ENCODE measurements at regions not wholly inside any gene's neighbourhood (a gene's known extent, or its start where the extent isn't known, plus 50 kb on each side); places are given as distances from the start of the nearest gene placed in this dataset.

- TF ChIP-seq ISL1 (CRISPR knock-in tag; IDR thresholded peaks at IDR 0.05), result no peak
These were observed 96.1 kb downstream of the VEGFA start (continued) for GRCh38 chr6:43865932-43866645.

GRCh38 chr6:43865086-43865485 lies 95.1 kb downstream of the VEGFA start:
- TF ChIP-seq ZFP30 (CRISPR knock-in tag; IDR thresholded peaks at IDR 0.05) (no peak), ESRRG (CRISPR knock-in tag; IDR thresholded peaks at IDR 0.05) (no peak), ZFP3 (CRISPR knock-in tag; IDR thresholded peaks at IDR 0.05) (no peak), ARNTL (CRISPR knock-in tag; IDR thresholded peaks at IDR 0.05; ENCODE audit: borderline replicate concordance, low read depth) (no peak), ZNF70 (CRISPR knock-in tag; IDR thresholded peaks at IDR 0.05) (no peak), OSR1 (CRISPR knock-in tag; IDR thresholded peaks at IDR 0.05) (no peak), BACH2 (CRISPR knock-in tag; IDR thresholded peaks at IDR 0.05; ENCODE audit: borderline replicate concordance) (no peak), PPARA (CRISPR knock-in tag; IDR thresholded peaks at IDR 0.05; ENCODE audit: borderline replicate concordance) (no peak), ISL1 (CRISPR knock-in tag; IDR thresholded peaks at IDR 0.05) (no peak), GLIS3 (CRISPR knock-in tag; IDR thresholded peaks at IDR 0.05) (no peak), ZNF565 (CRISPR knock-in tag; conservative IDR thresholded peaks at IDR 0.05; ENCODE audit: low read depth) (no peak), ZNF8 (CRISPR knock-in tag; IDR thresholded peaks at IDR 0.05) (no peak)
- TF ChIP-seq, protein P1, sequence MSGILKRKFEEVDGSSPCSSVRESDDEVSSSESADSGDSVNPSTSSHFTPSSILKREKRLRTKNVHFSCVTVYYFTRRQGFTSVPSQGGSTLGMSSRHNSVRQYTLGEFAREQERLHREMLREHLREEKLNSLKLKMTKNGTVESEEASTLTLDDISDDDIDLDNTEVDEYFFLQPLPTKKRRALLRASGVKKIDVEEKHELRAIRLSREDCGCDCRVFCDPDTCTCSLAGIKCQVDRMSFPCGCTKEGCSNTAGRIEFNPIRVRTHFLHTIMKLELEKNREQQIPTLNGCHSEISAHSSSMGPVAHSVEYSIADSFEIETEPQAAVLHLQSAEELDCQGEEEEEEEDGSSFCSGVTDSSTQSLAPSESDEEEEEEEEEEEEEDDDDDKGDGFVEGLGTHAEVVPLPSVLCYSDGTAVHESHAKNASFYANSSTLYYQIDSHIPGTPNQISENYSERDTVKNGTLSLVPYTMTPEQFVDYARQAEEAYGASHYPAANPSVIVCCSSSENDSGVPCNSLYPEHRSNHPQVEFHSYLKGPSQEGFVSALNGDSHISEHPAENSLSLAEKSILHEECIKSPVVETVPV (CRISPR knock-in tag; IDR thresholded peaks at IDR 0.05), result no peak
- TF ChIP-seq, protein P2, sequence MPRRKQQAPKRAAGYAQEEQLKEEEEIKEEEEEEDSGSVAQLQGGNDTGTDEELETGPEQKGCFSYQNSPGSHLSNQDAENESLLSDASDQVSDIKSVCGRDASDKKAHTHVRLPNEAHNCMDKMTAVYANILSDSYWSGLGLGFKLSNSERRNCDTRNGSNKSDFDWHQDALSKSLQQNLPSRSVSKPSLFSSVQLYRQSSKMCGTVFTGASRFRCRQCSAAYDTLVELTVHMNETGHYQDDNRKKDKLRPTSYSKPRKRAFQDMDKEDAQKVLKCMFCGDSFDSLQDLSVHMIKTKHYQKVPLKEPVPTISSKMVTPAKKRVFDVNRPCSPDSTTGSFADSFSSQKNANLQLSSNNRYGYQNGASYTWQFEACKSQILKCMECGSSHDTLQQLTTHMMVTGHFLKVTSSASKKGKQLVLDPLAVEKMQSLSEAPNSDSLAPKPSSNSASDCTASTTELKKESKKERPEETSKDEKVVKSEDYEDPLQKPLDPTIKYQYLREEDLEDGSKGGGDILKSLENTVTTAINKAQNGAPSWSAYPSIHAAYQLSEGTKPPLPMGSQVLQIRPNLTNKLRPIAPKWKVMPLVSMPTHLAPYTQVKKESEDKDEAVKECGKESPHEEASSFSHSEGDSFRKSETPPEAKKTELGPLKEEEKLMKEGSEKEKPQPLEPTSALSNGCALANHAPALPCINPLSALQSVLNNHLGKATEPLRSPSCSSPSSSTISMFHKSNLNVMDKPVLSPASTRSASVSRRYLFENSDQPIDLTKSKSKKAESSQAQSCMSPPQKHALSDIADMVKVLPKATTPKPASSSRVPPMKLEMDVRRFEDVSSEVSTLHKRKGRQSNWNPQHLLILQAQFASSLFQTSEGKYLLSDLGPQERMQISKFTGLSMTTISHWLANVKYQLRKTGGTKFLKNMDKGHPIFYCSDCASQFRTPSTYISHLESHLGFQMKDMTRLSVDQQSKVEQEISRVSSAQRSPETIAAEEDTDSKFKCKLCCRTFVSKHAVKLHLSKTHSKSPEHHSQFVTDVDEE (CRISPR knock-in tag; IDR thresholded peaks at IDR 0.05), result no peak
- TF ChIP-seq, protein P3, sequence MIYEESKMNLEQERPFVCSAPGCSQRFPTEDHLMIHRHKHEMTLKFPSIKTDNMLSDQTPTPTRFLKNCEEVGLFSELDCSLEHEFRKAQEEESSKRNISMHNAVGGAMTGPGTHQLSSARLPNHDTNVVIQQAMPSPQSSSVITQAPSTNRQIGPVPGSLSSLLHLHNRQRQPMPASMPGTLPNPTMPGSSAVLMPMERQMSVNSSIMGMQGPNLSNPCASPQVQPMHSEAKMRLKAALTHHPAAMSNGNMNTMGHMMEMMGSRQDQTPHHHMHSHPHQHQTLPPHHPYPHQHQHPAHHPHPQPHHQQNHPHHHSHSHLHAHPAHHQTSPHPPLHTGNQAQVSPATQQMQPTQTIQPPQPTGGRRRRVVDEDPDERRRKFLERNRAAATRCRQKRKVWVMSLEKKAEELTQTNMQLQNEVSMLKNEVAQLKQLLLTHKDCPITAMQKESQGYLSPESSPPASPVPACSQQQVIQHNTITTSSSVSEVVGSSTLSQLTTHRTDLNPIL (CRISPR knock-in tag; IDR thresholded peaks at IDR 0.05; ENCODE audit: low read depth), result no peak
- no peak for ATAC-seq

DNA sequence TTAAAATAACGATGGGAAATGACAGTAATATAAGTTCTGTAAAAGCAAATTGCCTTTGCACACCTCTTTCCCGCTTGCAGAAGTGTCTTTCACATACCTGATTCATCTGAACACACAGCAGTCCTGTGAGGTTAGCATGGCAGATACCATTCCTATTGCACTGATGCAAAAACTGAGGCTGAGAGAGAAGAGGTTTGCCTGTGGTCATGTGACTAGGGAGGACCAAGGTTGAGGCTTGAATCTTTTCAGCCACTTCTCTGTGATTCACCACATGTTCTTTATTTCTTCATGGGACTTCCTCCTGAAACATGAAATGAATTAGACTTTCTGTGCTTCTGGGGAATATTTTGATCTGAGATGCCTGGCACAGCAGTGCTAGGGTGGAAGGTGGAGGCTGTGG lies 92.9 kb downstream of the VEGFA start:
- TF ChIP-seq ZFP30 (CRISPR knock-in tag; IDR thresholded peaks at IDR 0.05), result no peak
- no peak for TF ChIP-seq ESRRG (CRISPR knock-in tag; IDR thresholded peaks at IDR 0.05)
- TF ChIP-seq PPARA (CRISPR knock-in tag; IDR thresholded peaks at IDR 0.05; ENCODE audit: borderline replicate concordance), result no peak
- TF ChIP-seq ISL1 (CRISPR knock-in tag; IDR thresholded peaks at IDR 0.05), result no peak
- TF ChIP-seq ZNF565 (CRISPR knock-in tag; conservative IDR thresholded peaks at IDR 0.05; ENCODE audit: low read depth), result no peak
- no peak for TF ChIP-seq ZC3H10 (CRISPR knock-in tag; IDR thresholded peaks at IDR 0.05)
- no peak for TF ChIP-seq BACH2 (CRISPR knock-in tag; IDR thresholded peaks at IDR 0.05; ENCODE audit: borderline replicate concordance)
- no peak for TF ChIP-seq PATZ1 (CRISPR knock-in tag; IDR thresholded peaks at IDR 0.05; ENCODE audit: borderline replicate concordance)
- no peak for ATAC-seq

DNA sequence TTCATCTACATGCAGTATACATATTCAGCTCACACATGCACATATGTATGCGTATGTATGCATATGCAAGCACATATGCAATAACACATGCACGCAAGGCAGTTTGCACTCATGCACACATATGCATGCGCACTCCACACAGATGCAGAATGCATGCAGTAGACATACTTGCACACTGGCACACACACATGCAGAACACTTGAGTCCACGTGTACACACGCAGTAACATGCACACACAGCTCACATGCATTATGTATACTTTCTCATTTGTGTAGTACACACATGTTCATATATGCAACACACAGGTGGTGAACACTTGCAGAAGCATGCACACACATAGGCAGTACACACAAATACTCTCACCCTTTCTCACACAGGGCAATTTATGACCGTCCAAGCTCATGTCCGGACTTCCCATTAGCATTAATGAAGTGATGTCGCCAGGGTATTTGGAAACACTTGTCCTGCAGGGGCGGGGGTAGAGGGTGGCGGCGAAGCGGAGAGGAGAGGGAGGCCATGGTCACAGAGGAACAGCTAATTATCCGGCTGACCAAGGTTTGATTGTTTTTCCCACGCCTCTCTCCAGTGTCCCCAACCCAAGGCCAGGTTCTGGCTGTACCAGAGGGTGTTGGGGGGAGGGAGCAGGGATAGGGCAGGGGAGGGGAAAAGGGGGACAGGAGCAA lies 91.3 kb downstream of the VEGFA start:
- no peak for ATAC-seq
- TF ChIP-seq, protein P4, sequence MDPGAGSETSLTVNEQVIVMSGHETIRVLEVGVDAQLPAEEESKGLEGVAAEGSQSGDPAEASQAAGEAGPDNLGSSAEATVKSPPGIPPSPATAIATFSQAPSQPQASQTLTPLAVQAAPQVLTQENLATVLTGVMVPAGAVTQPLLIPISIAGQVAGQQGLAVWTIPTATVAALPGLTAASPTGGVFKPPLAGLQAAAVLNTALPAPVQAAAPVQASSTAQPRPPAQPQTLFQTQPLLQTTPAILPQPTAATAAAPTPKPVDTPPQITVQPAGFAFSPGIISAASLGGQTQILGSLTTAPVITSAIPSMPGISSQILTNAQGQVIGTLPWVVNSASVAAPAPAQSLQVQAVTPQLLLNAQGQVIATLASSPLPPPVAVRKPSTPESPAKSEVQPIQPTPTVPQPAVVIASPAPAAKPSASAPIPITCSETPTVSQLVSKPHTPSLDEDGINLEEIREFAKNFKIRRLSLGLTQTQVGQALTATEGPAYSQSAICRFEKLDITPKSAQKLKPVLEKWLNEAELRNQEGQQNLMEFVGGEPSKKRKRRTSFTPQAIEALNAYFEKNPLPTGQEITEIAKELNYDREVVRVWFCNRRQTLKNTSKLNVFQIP (CRISPR knock-in tag; IDR thresholded peaks at IDR 0.05; ENCODE audit: borderline replicate concordance, low read depth), result no peak
- TF ChIP-seq PATZ1 (CRISPR knock-in tag; IDR thresholded peaks at IDR 0.05; ENCODE audit: borderline replicate concordance) (no peak), ZFP30 (CRISPR knock-in tag; IDR thresholded peaks at IDR 0.05) (no peak), ZC3H10 (CRISPR knock-in tag; IDR thresholded peaks at IDR 0.05) (no peak), OSR1 (CRISPR knock-in tag; IDR thresholded peaks at IDR 0.05) (no peak), ZFP3 (CRISPR knock-in tag; IDR thresholded peaks at IDR 0.05) (no peak)
